ENCODE measurements at regions not wholly inside any gene's neighbourhood (a gene's known extent, or its start where the extent isn't known, plus 50 kb on each side); places are given as distances from the start of the nearest gene placed in this dataset.

- H3K4me1 ChIP-seq: no peaks in the 10 kb centered on the region
- WGBS, 2 donors: 76 to 84% methylated on average over 2 of the region's 2 CpGs
- no peak for ATAC-seq (ENCODE audit: low FRiP score in 2 of 2)
- DNase-seq: no peak
- H3K9me3 ChIP-seq: no peaks in the 10 kb centered on the region
- TF ChIP-seq CTCF (IDR thresholded peaks at IDR 0.05): no peak
- no peak for TF ChIP-seq POLR2A (IDR thresholded peaks at IDR 0.05)
- TF ChIP-seq EP300 (IDR thresholded peaks at IDR 0.05): no peak
- no peak for TF ChIP-seq POLR2AphosphoS5 (IDR thresholded peaks at IDR 0.05)
- H3K27ac ChIP-seq: no peak overlapping the region
- no peak overlapping the region for H3K4me3 ChIP-seq
- no peaks in the 10 kb centered on the region for H3K27me3 ChIP-seq
- no peaks in the 10 kb centered on the region for H3K36me3 ChIP-seq
These were observed 187.0 kb upstream of the RBPJ start for GRCh38 chr4:26133840-26134239.

GRCh38 chr4:26135331-26135730 is 185.5 kb upstream of the RBPJ start:
- Histone ChIP-seq H3K27ac (no peak overlapping the region), H3K9me3 (no peaks in the 10 kb centered on the region), H3K27me3 (no peaks in the 10 kb centered on the region), H3K4me3 (no peak overlapping the region), H3K4me1 (no peaks in the 10 kb centered on the region), H3K36me3 (no peaks in the 10 kb centered on the region)
- no peak for DNase-seq
- no peak for ATAC-seq (ENCODE audit: low FRiP score in 2 of 2)
- WGBS, 2 donors: 83 to 85% methylated on average over 4 of the region's 4 CpGs
- TF ChIP-seq POLR2AphosphoS5 (IDR thresholded peaks at IDR 0.05) (no peak), POLR2A (IDR thresholded peaks at IDR 0.05) (no peak), CTCF (IDR thresholded peaks at IDR 0.05) (no peak), EP300 (IDR thresholded peaks at IDR 0.05) (no peak)

- DNase-seq: no peak
- H3K27me3 ChIP-seq: no peaks in the 10 kb centered on the region
- H3K9me3 ChIP-seq: no peaks in the 10 kb centered on the region
- 81 to 84% methylated on average over 2 of the region's 2 CpGs for WGBS, 2 donors
- H3K27ac ChIP-seq: no peak overlapping the region
- no peak overlapping the region for H3K4me3 ChIP-seq
- H3K4me1 ChIP-seq: peaks cover 5 to 8% (median 6%) of the 10 kb centered on the region in 4 donors
- no peak for TF ChIP-seq POLR2A (IDR thresholded peaks at IDR 0.05)
- TF ChIP-seq EP300 (IDR thresholded peaks at IDR 0.05): no peak
- TF ChIP-seq CTCF (IDR thresholded peaks at IDR 0.05): no peak
- TF ChIP-seq POLR2AphosphoS5 (IDR thresholded peaks at IDR 0.05): no peak
- no peak for ATAC-seq (ENCODE audit: low FRiP score in 2 of 2)
- H3K36me3 ChIP-seq: no peaks in the 10 kb centered on the region
These were observed 184.2 kb upstream of the RBPJ start for GRCh38 chr4:26136615-26137014.

GRCh38 chr4:26137288-26137687 is 183.5 kb upstream of the RBPJ start:
- DNase-seq (no peak), ATAC-seq (ENCODE audit: low FRiP score in 2 of 2) (no peak)
- WGBS, 2 donors: 86 to 92% methylated on average over 5 of the region's 5 CpGs
- no peak overlapping the region for H3K27ac ChIP-seq
- H3K36me3 ChIP-seq: no peaks in the 10 kb centered on the region
- TF ChIP-seq CTCF (IDR thresholded peaks at IDR 0.05) (no peak), POLR2A (IDR thresholded peaks at IDR 0.05) (no peak), POLR2AphosphoS5 (IDR thresholded peaks at IDR 0.05) (no peak), EP300 (IDR thresholded peaks at IDR 0.05) (no peak)
- no peaks in the 10 kb centered on the region for H3K27me3 ChIP-seq
- H3K9me3 ChIP-seq: no peaks in the 10 kb centered on the region
- H3K4me1 ChIP-seq: peaks cover 6 to 13% (median 9%) of the 10 kb centered on the region in 4 donors
- H3K4me3 ChIP-seq: no peak overlapping the region

DNA sequence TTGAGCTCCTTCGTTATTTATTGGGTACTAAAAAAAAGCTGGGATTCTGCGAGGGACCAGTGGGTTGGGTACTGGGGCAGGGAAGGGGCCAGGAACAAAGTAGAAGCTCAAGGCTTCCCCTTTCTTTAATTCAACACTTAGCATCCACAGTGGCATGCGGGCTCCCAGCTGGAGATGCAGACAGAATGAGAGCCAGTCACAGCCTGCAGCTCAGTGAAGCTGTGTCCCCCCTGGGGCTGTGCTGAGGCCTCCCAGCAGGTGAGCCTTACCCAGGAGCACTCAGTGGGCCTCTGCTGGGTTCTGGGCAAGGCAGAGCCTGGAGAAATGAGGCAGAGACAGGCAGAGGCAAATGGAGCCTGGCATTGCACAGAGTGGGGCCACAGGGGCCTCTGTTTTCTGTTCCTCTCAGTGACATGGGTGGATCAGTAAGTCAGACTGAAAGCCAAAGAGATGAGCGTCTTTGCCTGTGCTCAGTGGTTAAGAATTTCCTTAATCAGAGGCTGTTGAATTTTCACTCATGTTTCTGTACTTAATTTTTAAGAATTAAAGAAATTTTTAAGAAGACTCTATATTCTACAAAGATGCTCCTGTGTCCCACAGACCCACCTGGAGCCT is 181.4 kb upstream of the RBPJ start:
- no peak for TF ChIP-seq POLR2AphosphoS5 (IDR thresholded peaks at IDR 0.05)
- TF ChIP-seq CTCF (IDR thresholded peaks at IDR 0.05): no peak
- no peak for TF ChIP-seq EP300 (IDR thresholded peaks at IDR 0.05)
- TF ChIP-seq POLR2A (IDR thresholded peaks at IDR 0.05): no peak
- Histone ChIP-seq H3K36me3 (no peaks in the 10 kb centered on the region), H3K27ac (no peak overlapping the region), H3K4me1 (peaks cover 6 to 13% (median 9%) of the 10 kb centered on the region in 4 donors), H3K9me3 (no peaks in the 10 kb centered on the region), H3K27me3 (no peaks in the 10 kb centered on the region), H3K4me3 (no peak overlapping the region)
- DNase-seq (peak in 1 of 2 donors; percentile 19), ATAC-seq (ENCODE audit: low FRiP score in 2 of 2) (no peak)
- 84 to 86% methylated on average over 4 of the region's 4 CpGs for WGBS, 2 donors
